ENCODE measurements at regions not wholly inside any gene's neighbourhood (a gene's known extent, or its start where the extent isn't known, plus 50 kb on each side); places are given as distances from the start of the nearest gene placed in this dataset.

DNA sequence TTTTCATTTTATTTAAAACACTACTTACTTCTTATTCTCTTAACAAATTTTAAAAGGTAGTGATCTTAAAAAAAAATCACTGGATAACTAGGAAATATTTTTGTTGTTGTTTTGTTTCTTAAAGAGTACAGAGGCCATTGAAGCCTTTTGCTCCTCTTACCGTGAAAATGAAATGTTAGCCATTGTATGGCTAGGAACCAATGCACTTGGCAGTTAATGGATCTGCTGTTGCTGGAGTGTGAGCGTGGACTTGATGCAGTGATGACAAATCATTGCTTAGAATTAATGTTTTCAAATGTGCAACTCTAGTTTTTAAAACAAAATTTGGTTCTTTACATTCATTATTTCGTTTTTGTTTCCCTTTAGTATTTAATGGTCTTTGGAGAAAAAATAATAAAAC is 162.3 kb downstream of the HAUS1 start:
- TF ChIP-seq, protein P1, sequence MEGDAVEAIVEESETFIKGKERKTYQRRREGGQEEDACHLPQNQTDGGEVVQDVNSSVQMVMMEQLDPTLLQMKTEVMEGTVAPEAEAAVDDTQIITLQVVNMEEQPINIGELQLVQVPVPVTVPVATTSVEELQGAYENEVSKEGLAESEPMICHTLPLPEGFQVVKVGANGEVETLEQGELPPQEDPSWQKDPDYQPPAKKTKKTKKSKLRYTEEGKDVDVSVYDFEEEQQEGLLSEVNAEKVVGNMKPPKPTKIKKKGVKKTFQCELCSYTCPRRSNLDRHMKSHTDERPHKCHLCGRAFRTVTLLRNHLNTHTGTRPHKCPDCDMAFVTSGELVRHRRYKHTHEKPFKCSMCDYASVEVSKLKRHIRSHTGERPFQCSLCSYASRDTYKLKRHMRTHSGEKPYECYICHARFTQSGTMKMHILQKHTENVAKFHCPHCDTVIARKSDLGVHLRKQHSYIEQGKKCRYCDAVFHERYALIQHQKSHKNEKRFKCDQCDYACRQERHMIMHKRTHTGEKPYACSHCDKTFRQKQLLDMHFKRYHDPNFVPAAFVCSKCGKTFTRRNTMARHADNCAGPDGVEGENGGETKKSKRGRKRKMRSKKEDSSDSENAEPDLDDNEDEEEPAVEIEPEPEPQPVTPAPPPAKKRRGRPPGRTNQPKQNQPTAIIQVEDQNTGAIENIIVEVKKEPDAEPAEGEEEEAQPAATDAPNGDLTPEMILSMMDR (IDR thresholded peaks at IDR 0.05; ENCODE audit: borderline replicate concordance, extremely low read depth, low read length, poor library complexity, severe bottlenecking), result no peak
- TF ChIP-seq EZH2 (IDR thresholded peaks at IDR 0.05; ENCODE audit: borderline replicate concordance, low read depth, low read length, severe bottlenecking), result no peak

All from DND-41 (cell line).